ENCODE measurements at regions not wholly inside any gene's neighbourhood (a gene's known extent, or its start where the extent isn't known, plus 50 kb on each side); places are given as distances from the start of the nearest gene placed in this dataset.
"Not testable (repeated sequence)": the region's sequence is repeated elsewhere in the genome, so short reads cannot be mapped to it uniquely, and the experiment has no call there.

- no peaks in the 10 kb centered on the region for H3K36me3 Mint-ChIP-seq (ENCODE audit: low read depth)
- H3K4me1 Mint-ChIP-seq (ENCODE audit: low read depth) = no peaks in the 10 kb centered on the region
- H3K9me3 Mint-ChIP-seq = no peaks in the 10 kb centered on the region
- no peak overlapping the region for H3K4me3 Mint-ChIP-seq
- H3K27me3 Mint-ChIP-seq = no peaks in the 10 kb centered on the region
- intact Hi-C loops (cut with micrococcal nuclease) = no loop called here
- no peak overlapping the region for H3K27ac Mint-ChIP-seq
These were observed 453.9 kb downstream of the SQOR start for GRCh38 chr15:46088486-46089445.

GRCh38 chr15:46089467-46089935 is 454.7 kb downstream of the SQOR start:
- Mint-ChIP-seq H3K4me1 (ENCODE audit: low read depth) (no peaks in the 10 kb centered on the region), H3K9me3 (no peaks in the 10 kb centered on the region), H3K36me3 (ENCODE audit: low read depth) (no peaks in the 10 kb centered on the region), H3K27ac (no peak overlapping the region), H3K27me3 (no peaks in the 10 kb centered on the region), H3K4me3 (no peak overlapping the region)
- intact Hi-C loops (cut with micrococcal nuclease) = no loop called here

- H3K36me3 Mint-ChIP-seq (ENCODE audit: low read depth) = no peaks in the 10 kb centered on the region
- H3K4me1 Mint-ChIP-seq (ENCODE audit: low read depth) = no peaks in the 10 kb centered on the region
- no peaks in the 10 kb centered on the region for H3K27me3 Mint-ChIP-seq
- intact Hi-C loops (cut with micrococcal nuclease) = no loop called here
- no peak overlapping the region for H3K27ac Mint-ChIP-seq
- no peak overlapping the region for H3K4me3 Mint-ChIP-seq
- H3K9me3 Mint-ChIP-seq = no peaks in the 10 kb centered on the region
These were observed 457.1 kb downstream of the SQOR start for GRCh38 chr15:46091860-46092450.

GRCh38 chr15:46098006-46098405 is 463.2 kb downstream of the SQOR start:
- intact Hi-C loops (cut with micrococcal nuclease); H3K36me3 Mint-ChIP-seq (ENCODE audit: low read depth); H3K4me1 Mint-ChIP-seq (ENCODE audit: low read depth); H3K27ac Mint-ChIP-seq; H3K4me3 Mint-ChIP-seq; H3K27me3 Mint-ChIP-seq: not testable (repeated sequence)
- peaks cover 19% of the 10 kb centered on the region for H3K9me3 Mint-ChIP-seq

GRCh38 chr15:46110755-46111154 is 475.9 kb downstream of the SQOR start:
- Mint-ChIP-seq H3K4me3 (no peak overlapping the region), H3K27ac (no peak overlapping the region), H3K4me1 (ENCODE audit: low read depth) (no peaks in the 10 kb centered on the region), H3K36me3 (ENCODE audit: low read depth) (no peaks in the 10 kb centered on the region), H3K9me3 (peaks cover 3% of the 10 kb centered on the region), H3K27me3 (no peaks in the 10 kb centered on the region)
- intact Hi-C loops (cut with micrococcal nuclease) = no loop called here

- Mint-ChIP-seq H3K27me3 (no peaks in the 10 kb centered on the region), H3K4me1 (ENCODE audit: low read depth) (no peaks in the 10 kb centered on the region), H3K4me3 (no peak overlapping the region), H3K36me3 (ENCODE audit: low read depth) (no peaks in the 10 kb centered on the region), H3K9me3 (no peaks in the 10 kb centered on the region), H3K27ac (no peak overlapping the region)
- intact Hi-C loops (cut with micrococcal nuclease) = no loop called here
These were observed 476.9 kb downstream of the SQOR start for GRCh38 chr15:46111730-46112129.

GRCh38 chr15:46117071-46117470 is 482.2 kb downstream of the SQOR start:
- peaks cover 8% of the 10 kb centered on the region for H3K9me3 Mint-ChIP-seq
- no peaks in the 10 kb centered on the region for H3K4me1 Mint-ChIP-seq (ENCODE audit: low read depth)
- no peak overlapping the region for H3K4me3 Mint-ChIP-seq
- intact Hi-C loops (cut with micrococcal nuclease) = no loop called here
- H3K36me3 Mint-ChIP-seq (ENCODE audit: low read depth) = no peaks in the 10 kb centered on the region
- H3K27me3 Mint-ChIP-seq = no peaks in the 10 kb centered on the region
- no peak overlapping the region for H3K27ac Mint-ChIP-seq

GRCh38 chr15:46120713-46121112 is 485.9 kb downstream of the SQOR start:
- Mint-ChIP-seq H3K27ac (no peak overlapping the region), H3K9me3 (peaks cover 31% of the 10 kb centered on the region), H3K4me3 (no peak overlapping the region), H3K27me3 (no peaks in the 10 kb centered on the region), H3K4me1 (ENCODE audit: low read depth) (no peaks in the 10 kb centered on the region), H3K36me3 (ENCODE audit: low read depth) (no peaks in the 10 kb centered on the region)
- intact Hi-C loops (cut with micrococcal nuclease) = no loop called here

GRCh38 chr15:46121441-46121840 is 486.6 kb downstream of the SQOR start:
- intact Hi-C loops (cut with micrococcal nuclease) = no loop called here
- H3K4me1 Mint-ChIP-seq (ENCODE audit: low read depth) = no peaks in the 10 kb centered on the region
- no peaks in the 10 kb centered on the region for H3K27me3 Mint-ChIP-seq
- peaks cover 34% of the 10 kb centered on the region for H3K9me3 Mint-ChIP-seq
- no peaks in the 10 kb centered on the region for H3K36me3 Mint-ChIP-seq (ENCODE audit: low read depth)
- H3K4me3 Mint-ChIP-seq = no peak overlapping the region
- no peak overlapping the region for H3K27ac Mint-ChIP-seq

GRCh38 chr15:46126581-46126980 is 491.8 kb downstream of the SQOR start:
- Mint-ChIP-seq H3K27ac (no peak overlapping the region), H3K4me3 (no peak overlapping the region), H3K27me3 (no peaks in the 10 kb centered on the region), H3K36me3 (ENCODE audit: low read depth) (no peaks in the 10 kb centered on the region), H3K9me3 (peaks cover 48% of the 10 kb centered on the region), H3K4me1 (ENCODE audit: low read depth) (no peaks in the 10 kb centered on the region)
- intact Hi-C loops (cut with micrococcal nuclease) = no loop called here

- Mint-ChIP-seq H3K27me3 (no peaks in the 10 kb centered on the region), H3K4me1 (ENCODE audit: low read depth) (no peaks in the 10 kb centered on the region), H3K27ac (no peak overlapping the region), H3K4me3 (no peak overlapping the region), H3K36me3 (ENCODE audit: low read depth) (no peaks in the 10 kb centered on the region), H3K9me3 (peaks cover 48% of the 10 kb centered on the region)
- intact Hi-C loops (cut with micrococcal nuclease) = no loop called here
These were observed 492.6 kb downstream of the SQOR start for GRCh38 chr15:46127361-46127874.

GRCh38 chr15:46129145-46129544 is 494.3 kb downstream of the SQOR start:
- Mint-ChIP-seq H3K4me3 (no peak overlapping the region), H3K4me1 (ENCODE audit: low read depth) (no peaks in the 10 kb centered on the region), H3K9me3 (peaks cover 40% of the 10 kb centered on the region), H3K27ac (no peak overlapping the region), H3K27me3 (no peaks in the 10 kb centered on the region), H3K36me3 (ENCODE audit: low read depth) (no peaks in the 10 kb centered on the region)
- intact Hi-C loops (cut with micrococcal nuclease) = no loop called here

- H3K27ac Mint-ChIP-seq = no peak overlapping the region
- no peaks in the 10 kb centered on the region for H3K4me1 Mint-ChIP-seq (ENCODE audit: low read depth)
- no peaks in the 10 kb centered on the region for H3K27me3 Mint-ChIP-seq
- intact Hi-C loops (cut with micrococcal nuclease) = no loop called here
- H3K36me3 Mint-ChIP-seq (ENCODE audit: low read depth) = no peaks in the 10 kb centered on the region
- peaks cover 46% of the 10 kb centered on the region for H3K9me3 Mint-ChIP-seq
- H3K4me3 Mint-ChIP-seq = no peak overlapping the region
These were observed 497.0 kb downstream of the SQOR start for GRCh38 chr15:46131876-46132275.

GRCh38 chr15:46137443-46137842 is 502.6 kb downstream of the SQOR start:
- H3K4me1 Mint-ChIP-seq (ENCODE audit: low read depth) = no peaks in the 10 kb centered on the region
- H3K36me3 Mint-ChIP-seq (ENCODE audit: low read depth) = no peaks in the 10 kb centered on the region
- peaks cover 25% of the 10 kb centered on the region for H3K9me3 Mint-ChIP-seq
- H3K4me3 Mint-ChIP-seq = no peak overlapping the region
- no peaks in the 10 kb centered on the region for H3K27me3 Mint-ChIP-seq
- intact Hi-C loops (cut with micrococcal nuclease) = no loop called here
- no peak overlapping the region for H3K27ac Mint-ChIP-seq
